Urinary bladder (tissue), 3 donors: ENCODE measurements at regions not wholly inside any gene's neighbourhood (a gene's known extent, or its start where the extent isn't known, plus 50 kb on each side); places are given as distances from the start of the nearest gene placed in this dataset.

Experiments
- DNase-seq: peaks from one replicate; pipeline ENCODE4 v3.0.0-alpha.2; 2015; ENCODE audit errors: extremely low spot score
- H3K27ac ChIP-seq: one replicate; pipeline ENCODE4 v1.5.1; 2013; ENCODE audit warnings: low read depth, mild to moderate bottlenecking, moderate library complexity
- H3K36me3 ChIP-seq: one replicate; pipeline ENCODE4 v1.6.1; 2013; ENCODE audit warnings: mild to moderate bottlenecking, moderate library complexity; ENCODE audit not compliant: insufficient read depth
- H3K4me1 ChIP-seq: one replicate; pipeline ENCODE4 v1.6.1; 2013; ENCODE audit warnings: mild to moderate bottlenecking, moderate library complexity; ENCODE audit not compliant: insufficient read depth
- H3K4me3 ChIP-seq: one replicate; pipeline ENCODE4 v1.5.1; 2013; ENCODE audit warnings: low read depth, low read length
- WGBS: extraction: QIAGEN DNeasy Blood & Tissue Kit; methylation state at CpG from one replicate; pipeline ENCODE4 v1.1.7; 2013; 5-methylcytosine and 5-hydroxymethylcytosine counted together
- donor health status: healthy with polysubstance abuse.
- donor health status: healthy.

GRCh38 chr11:127217452-127218274 is 217.1 kb upstream of the KIRREL3 start:
- WGBS, result 84% methylated on average over 7 of the region's 7 CpGs
- H3K36me3 ChIP-seq, result no peaks in the 10 kb centered on the region
- no peaks in the 10 kb centered on the region for H3K4me1 ChIP-seq
- H3K4me3 ChIP-seq, result no peak overlapping the region
- no peak for DNase-seq
- H3K27ac ChIP-seq, result no peak overlapping the region

- H3K27ac ChIP-seq, result no peak overlapping the region
- no peaks in the 10 kb centered on the region for H3K36me3 ChIP-seq
- WGBS, result 95% methylated on average over 3 of the region's 3 CpGs
- no peak overlapping the region for H3K4me3 ChIP-seq
- H3K4me1 ChIP-seq, result no peaks in the 10 kb centered on the region
- DNase-seq, result no peak
Observed at GRCh38 chr11:127205688-127206217, 205.2 kb upstream of the KIRREL3 start.

DNA sequence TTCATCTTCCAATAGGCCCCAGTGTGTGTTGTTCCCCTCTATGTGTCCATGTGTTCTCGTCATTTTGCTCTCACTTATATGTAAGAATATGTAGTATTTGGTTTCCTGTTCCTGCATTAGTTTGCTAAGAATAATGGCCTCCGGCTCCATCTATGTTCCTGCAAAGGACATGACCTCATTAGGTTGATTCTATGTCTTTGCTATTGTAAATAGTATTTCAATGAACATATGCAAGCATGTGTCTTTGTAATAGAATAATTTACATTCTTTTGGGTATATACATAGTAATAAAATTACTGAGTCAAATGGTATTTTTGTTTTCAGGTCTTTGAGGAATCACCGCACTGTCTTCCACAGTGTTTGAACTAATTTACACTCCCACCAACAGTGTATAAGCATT is 202.9 kb upstream of the KIRREL3 start:
- H3K36me3 ChIP-seq, result no peaks in the 10 kb centered on the region
- H3K4me3 ChIP-seq, result no peak overlapping the region
- 29% methylated on average over 3 of the region's 3 CpGs for WGBS
- no peak for DNase-seq
- no peaks in the 10 kb centered on the region for H3K4me1 ChIP-seq
- H3K27ac ChIP-seq, result no peak overlapping the region

DNA sequence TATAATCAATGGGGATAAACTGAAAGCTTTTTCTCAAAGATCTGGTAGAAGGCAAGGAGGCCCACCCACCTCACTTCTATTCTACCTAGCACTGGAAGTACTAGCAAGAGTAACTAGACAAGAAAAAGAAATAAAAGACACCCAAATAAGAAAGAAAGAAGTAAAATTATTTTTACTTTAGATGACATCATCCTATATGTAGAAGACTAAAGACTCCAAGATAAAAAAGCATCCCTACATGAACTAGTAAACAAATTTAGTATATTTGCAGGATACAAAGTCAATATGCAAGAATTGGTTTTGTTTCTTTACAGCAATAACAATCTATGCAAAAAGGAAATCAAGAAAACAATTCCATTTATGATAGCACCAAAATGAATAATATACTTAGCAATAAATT is 201.5 kb upstream of the KIRREL3 start:
- no peak overlapping the region for H3K4me3 ChIP-seq
- H3K27ac ChIP-seq, result no peak overlapping the region
- H3K36me3 ChIP-seq, result no peaks in the 10 kb centered on the region
- DNase-seq, result no peak
- H3K4me1 ChIP-seq, result no peaks in the 10 kb centered on the region

DNA sequence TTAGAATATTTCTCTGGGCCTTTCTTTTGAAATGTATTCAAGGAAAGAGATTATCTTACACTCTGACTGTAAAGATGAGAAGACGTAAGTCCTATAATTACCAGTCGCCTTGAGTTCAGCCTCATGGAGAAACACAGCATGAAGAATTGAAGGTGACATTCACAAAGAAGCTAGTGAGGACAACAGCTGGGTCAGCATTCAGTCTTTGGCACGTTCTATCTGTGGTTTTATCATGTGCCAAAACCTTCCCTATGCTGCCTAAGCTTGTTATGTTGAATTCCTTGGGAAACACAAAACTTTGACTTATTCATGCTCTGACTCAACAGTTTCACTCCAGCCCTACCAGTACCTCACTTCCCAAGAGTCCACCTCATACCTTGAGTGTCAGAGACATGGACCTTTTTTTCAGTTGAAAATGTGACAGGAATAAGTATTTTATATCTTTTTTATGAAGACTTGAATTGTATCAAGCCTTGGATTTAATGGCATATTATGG is 198.8 kb upstream of the KIRREL3 start:
- DNase-seq, result no peak
- Histone ChIP-seq H3K36me3 (no peaks in the 10 kb centered on the region), H3K4me1 (no peaks in the 10 kb centered on the region), H3K4me3 (no peak overlapping the region), H3K27ac (no peak overlapping the region)
- 71% methylated on average over 3 of the region's 3 CpGs for WGBS

GRCh38 chr11:127195501-127196120 is 195.0 kb upstream of the KIRREL3 start:
- DNase-seq, result no peak
- Histone ChIP-seq H3K27ac (no peak overlapping the region), H3K36me3 (no peaks in the 10 kb centered on the region), H3K4me1 (no peaks in the 10 kb centered on the region), H3K4me3 (no peak overlapping the region)
- WGBS, result 31% methylated on average over 8 of the region's 8 CpGs

DNA sequence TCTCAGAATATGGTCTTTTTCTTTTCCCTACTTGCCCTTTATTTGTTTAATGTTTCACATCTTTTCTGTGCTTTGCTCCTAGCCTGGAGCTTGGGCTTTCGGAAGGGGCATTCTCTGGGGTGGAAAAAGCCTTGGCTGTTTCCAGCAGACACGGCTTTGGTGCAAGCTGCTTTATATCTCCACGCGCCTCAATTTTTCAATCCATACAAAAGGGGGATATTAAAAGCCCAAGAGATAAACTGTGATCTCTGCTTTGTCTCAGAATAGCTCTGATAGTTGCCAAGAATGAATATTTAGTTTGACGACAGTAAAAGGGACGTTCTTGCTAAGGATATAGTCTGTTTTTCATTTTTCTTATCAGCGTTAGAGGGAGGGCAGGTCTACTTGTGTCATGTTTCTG is 194.0 kb upstream of the KIRREL3 start:
- Histone ChIP-seq H3K36me3 (no peaks in the 10 kb centered on the region), H3K27ac (no peak overlapping the region), H3K4me3 (no peak overlapping the region), H3K4me1 (no peaks in the 10 kb centered on the region)
- WGBS, result 27% methylated on average over 7 of the region's 7 CpGs
- no peak for DNase-seq

DNA sequence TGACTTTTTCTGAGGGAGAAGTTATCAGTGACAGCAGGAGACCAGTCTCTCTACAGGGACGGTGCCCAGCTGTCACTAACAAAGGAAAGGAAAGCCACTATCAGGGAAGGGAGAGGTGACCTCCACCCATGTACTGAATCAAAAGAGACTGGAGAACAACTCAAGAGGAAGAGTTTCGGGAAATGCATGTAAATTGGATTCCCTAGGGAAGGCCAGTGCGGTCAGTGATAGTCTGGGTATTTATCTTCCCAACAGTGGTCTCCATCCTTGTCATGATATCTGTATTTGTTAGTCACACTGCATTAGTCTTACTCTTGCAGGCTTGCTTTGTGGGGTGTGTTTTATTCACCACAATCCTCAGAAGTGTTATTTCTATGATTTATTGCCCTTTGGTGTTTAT is 193.4 kb upstream of the KIRREL3 start:
- no peak for DNase-seq

GRCh38 chr11:127191689-127192088 is 191.1 kb upstream of the KIRREL3 start:
- no peaks in the 10 kb centered on the region for H3K4me1 ChIP-seq
- no peak overlapping the region for H3K4me3 ChIP-seq
- H3K27ac ChIP-seq, result no peak overlapping the region
- no peak for DNase-seq
- H3K36me3 ChIP-seq, result no peaks in the 10 kb centered on the region
- WGBS, result 93% methylated on average over 1 of the region's 1 CpG

More for the DNA sequence above, 193.4 kb upstream of the KIRREL3 start:
- Histone ChIP-seq H3K4me1 (no peaks in the 10 kb centered on the region), H3K27ac (no peak overlapping the region), H3K4me3 (no peak overlapping the region), H3K36me3 (no peaks in the 10 kb centered on the region)
- WGBS, result 47% methylated on average over 3 of the region's 3 CpGs

DNA sequence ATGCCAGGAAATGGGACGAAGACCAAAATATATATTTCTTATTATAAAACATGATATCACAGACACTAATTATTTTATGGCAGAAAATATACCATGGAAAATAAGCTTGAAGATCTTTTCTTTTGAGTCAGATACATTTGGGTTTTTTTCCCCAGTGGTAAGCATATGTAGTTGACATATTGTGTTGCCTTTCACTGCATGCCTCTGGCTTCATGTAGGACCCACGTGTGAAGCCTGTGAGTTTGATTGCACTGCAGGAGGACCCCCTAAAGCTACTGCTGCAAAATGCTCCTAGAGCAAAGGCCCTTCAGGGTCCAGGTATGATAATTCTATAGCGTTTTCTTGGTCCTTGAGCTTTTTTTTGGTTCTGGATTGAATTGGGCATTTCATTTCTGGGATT is 190.7 kb upstream of the KIRREL3 start:
- Histone ChIP-seq H3K36me3 (no peaks in the 10 kb centered on the region), H3K27ac (no peak overlapping the region), H3K4me3 (no peak overlapping the region), H3K4me1 (no peaks in the 10 kb centered on the region)
- 81% methylated on average over 3 of the region's 3 CpGs for WGBS
- DNase-seq, result no peak

- WGBS, result 76% methylated on average over 8 of the region's 8 CpGs
- Histone ChIP-seq H3K27ac (no peak overlapping the region), H3K4me3 (no peak overlapping the region), H3K36me3 (no peaks in the 10 kb centered on the region), H3K4me1 (no peaks in the 10 kb centered on the region)
- no peak for DNase-seq
Observed at GRCh38 chr11:127182586-127183203, 182.1 kb upstream of the KIRREL3 start.

- Histone ChIP-seq H3K4me1 (no peaks in the 10 kb centered on the region), H3K36me3 (no peaks in the 10 kb centered on the region)
- WGBS, result 87% methylated on average over 2 of the region's 2 CpGs
Observed at GRCh38 chr11:127157225-127157624, 156.7 kb upstream of the KIRREL3 start.

DNA sequence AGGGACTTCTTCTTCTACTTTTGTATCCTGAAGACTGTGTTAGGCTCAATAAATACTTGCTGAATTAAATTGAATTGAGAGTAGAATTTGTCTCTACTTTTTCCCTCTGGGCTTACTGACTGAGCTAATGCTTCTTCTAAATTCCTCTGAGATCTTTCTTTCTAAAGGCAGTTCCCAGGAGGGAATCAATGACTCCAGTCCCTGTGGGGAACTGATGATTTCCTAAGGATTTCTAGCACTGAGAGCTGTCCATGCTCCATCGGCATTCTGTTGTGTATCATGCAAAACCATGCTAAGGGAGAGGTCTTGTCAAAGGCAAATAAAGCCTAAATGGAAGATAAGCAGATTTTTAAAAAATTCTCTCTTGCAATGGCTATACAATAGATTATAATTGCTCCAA is 148.8 kb upstream of the KIRREL3 start:
- H3K4me3 ChIP-seq, result no peak overlapping the region
- no peaks in the 10 kb centered on the region for H3K4me1 ChIP-seq
- DNase-seq, result no peak
- WGBS, result 63% methylated on average over 1 of the region's 1 CpG
- no peak overlapping the region for H3K27ac ChIP-seq
- no peaks in the 10 kb centered on the region for H3K36me3 ChIP-seq

More at GRCh38 chr11:127157225-127157624, 156.7 kb upstream of the KIRREL3 start:
- Histone ChIP-seq H3K4me3 (no peak overlapping the region), H3K27ac (no peak overlapping the region)
- DNase-seq, result no peak

GRCh38 chr11:127143251-127143650 is 142.7 kb upstream of the KIRREL3 start:
- WGBS, result 95% methylated on average over 7 of the region's 7 CpGs
- Histone ChIP-seq H3K4me1 (no peaks in the 10 kb centered on the region), H3K4me3 (no peak overlapping the region), H3K27ac (no peak overlapping the region), H3K36me3 (no peaks in the 10 kb centered on the region)
- no peak for DNase-seq
